D721Med (cell line): ENCODE measurements at regions not wholly inside any gene's neighbourhood (a gene's known extent, or its start where the extent isn't known, plus 50 kb on each side); places are given as distances from the start of the nearest gene placed in this dataset.

Source experiments
- DNase-seq: peaks from one replicate; pipeline ENCODE4 v3.0.0; 2011; ENCODE audit warnings: low spot score; ENCODE audit not compliant: insufficient read length
- FAIRE-seq: peaks from 2 replicates; lab custom pipeline; 2011; peaks lifted over from hg19 to GRCh38; lab: Jason Lieb, UNC
- CTCF ChIP-seq: IDR thresholded peaks from 2 replicates; pipeline ENCODE4 v1.5.1; 2012; ENCODE audit warnings: mild to moderate bottlenecking, control low read depth; ENCODE audit not compliant: insufficient read depth; ENCODE audit errors: missing control alignments

GRCh38 chr11:91230647-91231046 is 994.0 kb upstream of the FAT3 start:
- FAIRE-seq (no peak), DNase-seq (no peak)
- TF ChIP-seq CTCF, result no peak

- no peak for DNase-seq
- no peak for FAIRE-seq
- no peak for TF ChIP-seq CTCF
Measured at GRCh38 chr11:91222830-91223229, 1000.0 kb upstream of the CHORDC1 start.

GRCh38 chr11:91220476-91221202 is 997.8 kb upstream of the CHORDC1 start:
- TF ChIP-seq CTCF, result no peak
- DNase-seq (no peak), FAIRE-seq (no peak)

GRCh38 chr11:91219535-91219934 is 996.7 kb upstream of the CHORDC1 start:
- FAIRE-seq (no peak), DNase-seq (no peak)
- no peak for TF ChIP-seq CTCF

- no peak for FAIRE-seq
- no peak for TF ChIP-seq CTCF
- no peak for DNase-seq
Measured at GRCh38 chr11:91209751-91210150, 986.9 kb upstream of the CHORDC1 start.

- FAIRE-seq, result no peak
- DNase-seq, result no peak
- no peak for TF ChIP-seq CTCF
Measured at GRCh38 chr11:91209306-91209705, 986.5 kb upstream of the CHORDC1 start.

- DNase-seq, result no peak
- no peak for FAIRE-seq
- TF ChIP-seq CTCF, result no peak
Measured at GRCh38 chr11:91199866-91200265, 977.0 kb upstream of the CHORDC1 start.
